Neural progenitor cell (in vitro differentiated cells): ENCODE measurements at regions not wholly inside any gene's neighbourhood (a gene's known extent, or its start where the extent isn't known, plus 50 kb on each side); places are given as distances from the start of the nearest gene placed in this dataset.

Experiments used
- DNase-seq: peaks from one replicate; pipeline ENCODE4 v3.0.0-alpha.2; 2016; ENCODE audit warnings: low spot score
- H2AFZ ChIP-seq: fragments of 200-600 bp; sonication (generic); replicated peaks from 2 replicates; pipeline ENCODE4 v1.6.1; 2016; ENCODE audit warnings: antibody characterized with exemption
- H3F3A ChIP-seq: fragments of 200-600 bp; sonication (generic); 2 replicates; pipeline ENCODE4 v1.6.1; 2016; ENCODE audit warnings: antibody characterized with exemption, low read depth
- H3K27ac ChIP-seq: fragments of 200-600 bp; sonication (generic); 2 replicates; pipeline ENCODE4 v1.5.1; 2016; ENCODE audit warnings: mild to moderate bottlenecking
- H3K27me3 ChIP-seq: fragments of 200-600 bp; sonication (generic); 2 replicates; pipeline ENCODE4 v1.6.1; 2016; ENCODE audit warnings: mild to moderate bottlenecking, moderate library complexity
- H3K36me3 ChIP-seq: fragments of 200-600 bp; sonication (generic); 2 replicates; pipeline ENCODE4 v1.5.1; 2016
- H3K4me1 ChIP-seq: fragments of 200-600 bp; sonication (generic); 2 replicates; pipeline ENCODE4 v1.6.1; 2016; ENCODE audit warnings: mixed run types
- H3K4me2 ChIP-seq: fragments of 200-600 bp; sonication (generic); 2 replicates; pipeline ENCODE4 v1.6.1; 2016
- H3K4me3 ChIP-seq: fragments of 200-600 bp; sonication (generic); 2 replicates; pipeline ENCODE4 v1.5.1; 2016
- H3K79me2 ChIP-seq: fragments of 200-600 bp; sonication (generic); 2 replicates; pipeline ENCODE4 v1.6.1; 2016; ENCODE audit warnings: low read depth
- H3K9ac ChIP-seq: fragments of 200-600 bp; sonication (generic); 2 replicates; pipeline ENCODE4 v1.6.1; 2016
- H3K9me3 ChIP-seq: fragments of 200-600 bp; sonication (generic); 2 replicates; pipeline ENCODE4 v1.5.1; 2016; ENCODE audit warnings: low read depth
- H4K20me1 ChIP-seq: fragments of 200-600 bp; sonication (generic); 2 replicates; pipeline ENCODE4 v1.6.1; 2016; ENCODE audit warnings: low read depth
- H3K27ac Mint-ChIP-seq: 3 replicates; pipeline ENCODE4 v1.8.0; 2021; ENCODE audit warnings: mixed read lengths
- H3K27me3 Mint-ChIP-seq: 2 replicates; pipeline ENCODE4 v1.8.0; 2022; ENCODE audit warnings: low read depth, mild to moderate bottlenecking, inconsistent platforms, moderate library complexity, mixed read lengths; ENCODE audit not compliant: insufficient read depth
- H3K36me3 Mint-ChIP-seq: 3 replicates; pipeline ENCODE4 v1.8.0; 2021; ENCODE audit warnings: mixed read lengths
- H3K4me1 Mint-ChIP-seq: 3 replicates; pipeline ENCODE4 v1.8.0; 2021; ENCODE audit warnings: mixed read lengths
- H3K4me3 Mint-ChIP-seq: 3 replicates; pipeline ENCODE4 v1.8.0; 2021; ENCODE audit warnings: mild to moderate bottlenecking, moderate library complexity, mixed read lengths
- H3K9me3 Mint-ChIP-seq: 3 replicates; pipeline ENCODE4 v1.8.0; 2020; ENCODE audit warnings: mixed read lengths
- CTCF ChIP-seq: fragments of 200-600 bp; sonication (generic); IDR thresholded peaks from 2 replicates; pipeline ENCODE4 v1.5.1; 2017; ENCODE audit warnings: antibody characterized with exemption, mild to moderate bottlenecking
- EZH2 ChIP-seq: fragments of 200-600 bp; sonication (generic); IDR thresholded peaks from 2 replicates; pipeline ENCODE4 v1.6.1; 2017; ENCODE audit warnings: antibody characterized with exemption, mild to moderate bottlenecking, moderate library complexity
- EZH2phosphoT487 ChIP-seq: fragments of 200-600 bp; sonication (generic); IDR thresholded peaks from 2 replicates; pipeline ENCODE4 v1.6.1; 2017; ENCODE audit warnings: antibody characterized with exemption

GRCh38 chr1:143680304-143680703 lies 291.5 kb downstream of the FAM72C start:
- peaks cover 3% of the 10 kb centered on the region for H3K36me3 Mint-ChIP-seq
- Histone ChIP-seq H3K4me1 (no peaks in the 10 kb centered on the region), H3K36me3 (no peaks in the 10 kb centered on the region), H3K27me3 (no peaks in the 10 kb centered on the region), H3K9ac (no peak overlapping the region), H3K4me2 (no peak overlapping the region), H3F3A (no peaks in the 10 kb centered on the region), H3K27ac (no peak overlapping the region), H3K79me2 (no peaks in the 10 kb centered on the region), H4K20me1 (no peaks in the 10 kb centered on the region), H2AFZ (no peak overlapping the region), H3K4me3 (no peak overlapping the region), H3K9me3 (peaks cover 26% of the 10 kb centered on the region)
- no peak for DNase-seq
- no peak for TF ChIP-seq EZH2phosphoT487
- TF ChIP-seq CTCF: no peak
- no peak for TF ChIP-seq EZH2
- H3K9me3 Mint-ChIP-seq: peaks cover 65% of the 10 kb centered on the region
- H3K27me3 Mint-ChIP-seq: peaks cover 4% of the 10 kb centered on the region
- no peak overlapping the region for H3K27ac Mint-ChIP-seq
- no peak overlapping the region for H3K4me3 Mint-ChIP-seq
- no peaks in the 10 kb centered on the region for H3K4me1 Mint-ChIP-seq

- Histone ChIP-seq H3F3A (no peaks in the 10 kb centered on the region), H3K4me2 (no peak overlapping the region), H3K9ac (no peak overlapping the region), H2AFZ (no peak overlapping the region), H3K4me1 (no peaks in the 10 kb centered on the region), H3K4me3 (no peak overlapping the region), H3K79me2 (no peaks in the 10 kb centered on the region), H3K36me3 (no peaks in the 10 kb centered on the region), H3K9me3 (peaks cover 21% of the 10 kb centered on the region), H3K27me3 (no peaks in the 10 kb centered on the region), H3K27ac (no peak overlapping the region), H4K20me1 (no peaks in the 10 kb centered on the region)
- H3K27ac Mint-ChIP-seq: no peak overlapping the region
- no peaks in the 10 kb centered on the region for H3K4me1 Mint-ChIP-seq
- DNase-seq: no peak
- H3K27me3 Mint-ChIP-seq: no peaks in the 10 kb centered on the region
- no peaks in the 10 kb centered on the region for H3K36me3 Mint-ChIP-seq
- H3K4me3 Mint-ChIP-seq: no peak overlapping the region
- peaks cover 52% of the 10 kb centered on the region for H3K9me3 Mint-ChIP-seq
- TF ChIP-seq EZH2phosphoT487 (no peak), CTCF (no peak), EZH2 (no peak)
These were observed 298.8 kb downstream of the FAM72C start for GRCh38 chr1:143672983-143673382.

- no peaks in the 10 kb centered on the region for H3K4me1 Mint-ChIP-seq
- no peak overlapping the region for H3K27ac ChIP-seq
These were observed 304.1 kb downstream of the FAM72C start for GRCh38 chr1:143667730-143668129.

More at GRCh38 chr1:143667730-143668129, 304.1 kb downstream of the FAM72C start:
- peaks cover 51% of the 10 kb centered on the region for H3K9me3 Mint-ChIP-seq
- H3K4me3 Mint-ChIP-seq: no peak overlapping the region
- Histone ChIP-seq H3K36me3 (no peaks in the 10 kb centered on the region), H3K4me3 (no peak overlapping the region), H4K20me1 (no peaks in the 10 kb centered on the region), H3F3A (no peaks in the 10 kb centered on the region), H3K4me2 (no peak overlapping the region), H3K9ac (no peak overlapping the region), H3K27me3 (no peaks in the 10 kb centered on the region), H3K79me2 (no peaks in the 10 kb centered on the region), H3K4me1 (no peaks in the 10 kb centered on the region), H2AFZ (no peak overlapping the region), H3K9me3 (peaks cover 26% of the 10 kb centered on the region)
- no peaks in the 10 kb centered on the region for H3K36me3 Mint-ChIP-seq
- DNase-seq: no peak
- H3K27me3 Mint-ChIP-seq: peaks cover 3% of the 10 kb centered on the region
- TF ChIP-seq EZH2phosphoT487: no peak
- TF ChIP-seq CTCF: no peak
- no peak for TF ChIP-seq EZH2
- H3K27ac Mint-ChIP-seq: no peak overlapping the region
